IMR-90 (cell line): ENCODE measurements at regions not wholly inside any gene's neighbourhood (a gene's known extent, or its start where the extent isn't known, plus 50 kb on each side); places are given as distances from the start of the nearest gene placed in this dataset.

Source experiments
- ATAC-seq: fragments of 200-7000 bp; cut with Tn5 transposase; 2 replicates; pipeline ENCODE4 v1.9.1; 2020; ENCODE audit warnings: low read depth, mild to moderate bottlenecking, moderate library complexity
- BruUV-seq: library from RNA; stranded (reverse); fragments of 400-500 nt; replicated peaks from 2 replicates; lab custom pipeline; 2021; lab: Mats Ljungman, UMichigan
- CTCF ChIA-PET: fragments of 300-600 bp; formaldehyde crosslinking; extraction: SDS; loops from one replicate; lab custom pipeline; 2021; ENCODE audit warnings: antibody characterized with exemption; lab: Yijun Ruan, JAX
- POLR2A ChIA-PET: fragments of 300-600 bp; sonication (Branson Sonifier 250); formaldehyde crosslinking; loops from one replicate; lab custom pipeline; 2022; ENCODE audit warnings: antibody characterized with exemption; ENCODE audit not compliant: unreplicated experiment; lab: Charles Lee
- DNase-seq: peaks from one replicate; pipeline ENCODE4 v3.0.0; 2013
- H2AFZ ChIP-seq: replicated peaks from 2 replicates; pipeline ENCODE3; 2013; ENCODE audit warnings: low read length, mild to moderate bottlenecking; ENCODE audit not compliant: poor library complexity
- H2AK5ac ChIP-seq: 2 replicates; pipeline ENCODE4 v1.6.1; 2013; ENCODE audit warnings: low read depth, low read length, inconsistent platforms
- H2AK9ac ChIP-seq: replicated peaks from 2 replicates; pipeline ENCODE3; 2013; ENCODE audit warnings: mild to moderate bottlenecking, low read depth, low read length, moderate library complexity; ENCODE audit not compliant: poor library complexity
- H2BK120ac ChIP-seq: 2 replicates; pipeline ENCODE4 v1.6.1; 2013; ENCODE audit warnings: low read depth, low read length, inconsistent platforms
- H2BK15ac ChIP-seq: 3 replicates; pipeline ENCODE4 v1.6.1; 2013; ENCODE audit warnings: low read depth, low read length, inconsistent platforms
- H2BK20ac ChIP-seq: 2 replicates; pipeline ENCODE4 v1.6.1; 2013; ENCODE audit warnings: low read depth, mild to moderate bottlenecking, inconsistent platforms, low read length, moderate library complexity
- H2BK5ac ChIP-seq: 2 replicates; pipeline ENCODE4 v1.6.1; 2013; ENCODE audit warnings: mild to moderate bottlenecking, low read depth, low read length, inconsistent platforms; ENCODE audit not compliant: poor library complexity, severe bottlenecking
- H3K14ac ChIP-seq: replicated peaks from 2 replicates; pipeline ENCODE4 v1.6.1; 2013; ENCODE audit warnings: low read depth, low read length, inconsistent platforms
- H3K18ac ChIP-seq: 2 replicates; pipeline ENCODE4 v1.6.1; 2013; ENCODE audit warnings: low read depth, low read length, control low read depth
- H3K23ac ChIP-seq: 2 replicates; pipeline ENCODE4 v1.6.1; 2013; ENCODE audit warnings: low read depth, low read length, inconsistent platforms
- H3K27ac ChIP-seq: 2 replicates; pipeline ENCODE4 v1.5.1; 2013; ENCODE audit warnings: mild to moderate bottlenecking, control low read depth, low read length; ENCODE audit not compliant: insufficient read depth
- H3K27me3 ChIP-seq: 2 replicates; pipeline ENCODE4 v1.6.1; 2013; ENCODE audit warnings: low read length; ENCODE audit not compliant: control insufficient read depth, insufficient read depth
- H3K36me3 ChIP-seq: 2 replicates; pipeline ENCODE4 v1.6.1; 2013; ENCODE audit warnings: low read length, mixed read lengths; ENCODE audit not compliant: control insufficient read depth, insufficient read depth
- H3K4ac ChIP-seq: 2 replicates; pipeline ENCODE4 v1.6.1; 2013; ENCODE audit warnings: low read depth, low read length, inconsistent platforms
- H3K4me1 ChIP-seq: 2 replicates; pipeline ENCODE4 v1.6.1; 2013; ENCODE audit warnings: low read length, mixed read lengths; ENCODE audit not compliant: control insufficient read depth, insufficient read depth
- H3K4me2 ChIP-seq: 2 replicates; pipeline ENCODE4 v1.6.1; 2013; ENCODE audit warnings: low read depth, mild to moderate bottlenecking, control low read depth, low read length, moderate library complexity
- H3K4me3 ChIP-seq: 2 replicates; pipeline ENCODE4 v1.5.1; 2013; ENCODE audit warnings: low read depth, mild to moderate bottlenecking, control low read depth, low read length, moderate library complexity; ENCODE audit not compliant: insufficient read depth
- H3K56ac ChIP-seq: 2 replicates; pipeline ENCODE4 v1.6.1; 2013; ENCODE audit warnings: low read length, inconsistent platforms; ENCODE audit not compliant: insufficient read depth; ENCODE audit errors: extremely low read depth
- H3K79me1 ChIP-seq, 2 experiments: 2 replicates each; pipeline ENCODE4 v1.6.1; 2013; ENCODE audit warnings: low read length in 2 of 2, inconsistent platforms in 1 of 2, low read depth in 1 of 2
- H3K9ac ChIP-seq: 2 replicates; pipeline ENCODE4 v1.6.1; 2013; ENCODE audit warnings: low read depth, low read length, control low read depth
- H3K9me1 ChIP-seq: 2 replicates; pipeline ENCODE4 v1.6.1; 2013; ENCODE audit warnings: low read length, inconsistent platforms; ENCODE audit not compliant: insufficient read depth
- H3K9me3 ChIP-seq: 2 replicates; pipeline ENCODE4 v1.6.1; 2013; ENCODE audit warnings: low read length; ENCODE audit not compliant: control insufficient read depth, insufficient read depth
- H4K20me1 ChIP-seq: 2 replicates; pipeline ENCODE4 v1.6.1; 2013; ENCODE audit warnings: low read length, inconsistent platforms; ENCODE audit not compliant: insufficient read depth
- H4K5ac ChIP-seq: 2 replicates; pipeline ENCODE4 v1.6.1; 2013; ENCODE audit warnings: mild to moderate bottlenecking, low read depth, low read length, control low read depth
- H4K8ac ChIP-seq, 2 experiments: 2 replicates each; pipeline ENCODE4 v1.6.1; 2013; ENCODE audit warnings: low read depth in 2 of 2, low read length in 2 of 2, control low read depth in 1 of 2, inconsistent platforms in 1 of 2
- H4K91ac ChIP-seq: 2 replicates; pipeline ENCODE4 v1.6.1; 2013; ENCODE audit warnings: low read depth, low read length, inconsistent platforms; ENCODE audit not compliant: insufficient read depth
- BHLHE40 ChIP-seq: fragments of 150-350 bp; IDR thresholded peaks from 2 replicates; pipeline ENCODE4 v1.6.1; 2016; ENCODE audit warnings: mild to moderate bottlenecking, low read depth, low read length
- FOS ChIP-seq: fragments of 150-350 bp; IDR thresholded peaks from 2 replicates; pipeline ENCODE4 v1.6.1; 2016; ENCODE audit warnings: low read depth, low read length
- MAFK ChIP-seq: IDR thresholded peaks from 2 replicates; pipeline ENCODE4 v1.6.1; 2012; ENCODE audit warnings: low read depth, low read length, improper control_type of control experiment
- MAZ ChIP-seq: IDR thresholded peaks from 2 replicates; pipeline ENCODE4 v1.6.1; 2012; ENCODE audit warnings: low read depth, mild to moderate bottlenecking, low read length, improper control_type of control experiment, moderate library complexity, borderline replicate concordance
- NFE2L2 ChIP-seq: fragments of 150-350 bp; IDR thresholded peaks from 2 replicates; pipeline ENCODE4 v1.6.1; 2016; ENCODE audit warnings: low read depth, mild to moderate bottlenecking, low read length
- POLR2A ChIP-seq: IDR thresholded peaks from 2 replicates; pipeline ENCODE4 v1.6.1; 2012; ENCODE audit warnings: mild to moderate bottlenecking, low read depth, low read length
- RCOR1 ChIP-seq: IDR thresholded peaks from 2 replicates; pipeline ENCODE4 v1.6.1; 2012; ENCODE audit warnings: mild to moderate bottlenecking, low read length, improper control_type of control experiment; ENCODE audit not compliant: insufficient replicate concordance
- RFX5 ChIP-seq: IDR thresholded peaks from 2 replicates; pipeline ENCODE4 v1.8.0; 2012; ENCODE audit warnings: low read depth, mild to moderate bottlenecking, low read length, moderate library complexity
- SMC3 ChIP-seq: fragments of 150-350 bp; IDR thresholded peaks from 2 replicates; pipeline ENCODE4 v1.6.1; 2016; ENCODE audit warnings: low read depth, mild to moderate bottlenecking, antibody characterized with exemption, low read length, moderate library complexity
- WGBS, 2 experiments: methylation state at CpG; one replicate each; pipeline versions ENCODE4 v1.1.5 to v1.1.7; 2013; ENCODE audit warnings: missing lambda C conversion rate in 2 of 2; ENCODE audit not compliant: insufficient read length in 1 of 2; ENCODE audit errors: extremely low coverage in 2 of 2; 5-methylcytosine and 5-hydroxymethylcytosine counted together
- dilution Hi-C: fragments of 300-500 bp; cut with HindIII; formaldehyde crosslinking; loops from one replicate; pipeline ENCODE4 v1.14.3; 2018; ENCODE audit warnings: low sequenced_read_pairs; ENCODE audit not compliant: unreplicated experiment
- in situ Hi-C: fragments of 300-500 bp; cut with MboI; formaldehyde crosslinking; loops from 3 replicates; pipeline ENCODE4 v1.14.3; 2019; ENCODE audit warnings: low sequenced_read_pairs, inconsistent platforms, mixed read lengths
- intact Hi-C: fragments of 100-400 bp; cut with micrococcal nuclease; formaldehyde crosslinking; loops from 2 replicates; pipeline ENCODE4 v1.10.0; 2022
- TF ChIP-seq, protein P1 (sequence below): conservative IDR thresholded peaks from 2 replicates; pipeline ENCODE4 v1.5.1; 2012; ENCODE audit warnings: mild to moderate bottlenecking, low read depth, low read length, improper control_type of control experiment
- TF ChIP-seq, protein P2 (sequence below): fragments of 150-350 bp; IDR thresholded peaks from 2 replicates; pipeline ENCODE4 v1.6.1; 2017; ENCODE audit warnings: mild to moderate bottlenecking, antibody characterized with exemption, low read length, low read depth

DNA sequence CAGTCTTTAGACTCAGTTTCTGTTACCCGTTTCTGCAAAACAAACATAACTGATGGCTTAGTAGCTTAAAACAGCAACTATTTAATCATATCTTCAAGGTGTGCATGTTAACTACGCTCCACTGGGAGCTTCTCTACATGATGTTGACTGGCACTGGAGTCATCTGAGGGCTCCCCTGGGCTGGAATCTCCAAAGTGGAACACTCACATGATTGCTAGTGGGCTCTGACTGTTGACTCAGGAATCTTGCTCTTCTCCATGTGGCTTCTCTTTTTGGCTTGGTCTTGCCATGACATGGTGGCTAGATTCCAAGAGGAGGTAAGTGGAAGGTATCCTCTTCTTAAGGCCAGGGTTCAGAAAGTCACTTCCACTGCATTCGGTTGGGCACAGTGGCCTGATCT, 160.8 kb downstream of the PMAIP1 start:
- BruUV-seq, result no TSS peak
- intact Hi-C loops (loop anchor here (10.0 kb wide), 1 partner anchor 46 kb away; no protein-coding TSS in a partner anchor), dilution Hi-C loops (no loop called here), in situ Hi-C loops (no loop called here)
- Histone ChIP-seq H2BK5ac (no peak overlapping the region), H4K5ac (no peak overlapping the region), H3K36me3 (no peaks in the 10 kb centered on the region), H4K91ac (no peak overlapping the region; the same call in 1 of the 2 replicates), H2BK120ac (no peak overlapping the region), H2AK9ac (no peak overlapping the region), H3K18ac (no peak overlapping the region), H2AK5ac (no peak overlapping the region), H3K79me1 (no peaks in the 10 kb centered on the region), H4K20me1 (no peaks in the 10 kb centered on the region), H3K9ac (no peak overlapping the region), H2BK15ac (no peak overlapping the region), H3K9me3 (no peaks in the 10 kb centered on the region), H3K4ac (no peak overlapping the region), H3K9me1 (no peaks in the 10 kb centered on the region), H2AFZ (no peak overlapping the region), H2BK20ac (no peak overlapping the region), H3K56ac (no peak overlapping the region), H4K8ac (no peak overlapping the region), H3K14ac (no peak overlapping the region), H3K27me3 (no peaks in the 10 kb centered on the region; the same call in 1 of the 2 replicates), H3K27ac (no peak overlapping the region), H3K23ac (no peak overlapping the region), H3K4me1 (no peaks in the 10 kb centered on the region), H3K4me3 (no peak overlapping the region), H3K4me2 (no peak overlapping the region)
- DNase-seq (no peak), ATAC-seq (no peak)
- ChIA-PET POLR2A (no interaction called here), CTCF (no interaction called here)
- TF ChIP-seq FOS (no peak), RFX5 (no peak), MAFK (no peak), POLR2A (no peak), BHLHE40 (no peak), NFE2L2 (no peak), MAZ (no peak), RCOR1 (no peak), SMC3 (no peak)
- TF ChIP-seq, protein P1, sequence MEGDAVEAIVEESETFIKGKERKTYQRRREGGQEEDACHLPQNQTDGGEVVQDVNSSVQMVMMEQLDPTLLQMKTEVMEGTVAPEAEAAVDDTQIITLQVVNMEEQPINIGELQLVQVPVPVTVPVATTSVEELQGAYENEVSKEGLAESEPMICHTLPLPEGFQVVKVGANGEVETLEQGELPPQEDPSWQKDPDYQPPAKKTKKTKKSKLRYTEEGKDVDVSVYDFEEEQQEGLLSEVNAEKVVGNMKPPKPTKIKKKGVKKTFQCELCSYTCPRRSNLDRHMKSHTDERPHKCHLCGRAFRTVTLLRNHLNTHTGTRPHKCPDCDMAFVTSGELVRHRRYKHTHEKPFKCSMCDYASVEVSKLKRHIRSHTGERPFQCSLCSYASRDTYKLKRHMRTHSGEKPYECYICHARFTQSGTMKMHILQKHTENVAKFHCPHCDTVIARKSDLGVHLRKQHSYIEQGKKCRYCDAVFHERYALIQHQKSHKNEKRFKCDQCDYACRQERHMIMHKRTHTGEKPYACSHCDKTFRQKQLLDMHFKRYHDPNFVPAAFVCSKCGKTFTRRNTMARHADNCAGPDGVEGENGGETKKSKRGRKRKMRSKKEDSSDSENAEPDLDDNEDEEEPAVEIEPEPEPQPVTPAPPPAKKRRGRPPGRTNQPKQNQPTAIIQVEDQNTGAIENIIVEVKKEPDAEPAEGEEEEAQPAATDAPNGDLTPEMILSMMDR, result no peak
- TF ChIP-seq, protein P2, sequence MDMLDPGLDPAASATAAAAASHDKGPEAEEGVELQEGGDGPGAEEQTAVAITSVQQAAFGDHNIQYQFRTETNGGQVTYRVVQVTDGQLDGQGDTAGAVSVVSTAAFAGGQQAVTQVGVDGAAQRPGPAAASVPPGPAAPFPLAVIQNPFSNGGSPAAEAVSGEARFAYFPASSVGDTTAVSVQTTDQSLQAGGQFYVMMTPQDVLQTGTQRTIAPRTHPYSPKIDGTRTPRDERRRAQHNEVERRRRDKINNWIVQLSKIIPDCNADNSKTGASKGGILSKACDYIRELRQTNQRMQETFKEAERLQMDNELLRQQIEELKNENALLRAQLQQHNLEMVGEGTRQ, result no peak
- no CpG with 5 or more reads among the region's 3 CpGs for WGBS, 2 experiments
